H9 (cell line): ENCODE measurements at regions not wholly inside any gene's neighbourhood (a gene's known extent, or its start where the extent isn't known, plus 50 kb on each side); places are given as distances from the start of the nearest gene placed in this dataset.

Source experiments
- DNase-seq: peaks from one replicate; pipeline ENCODE4 v3.0.0-alpha.2; 2017
- H2AFZ ChIP-seq: one replicate; pipeline ENCODE4 v1.6.1; 2013; ENCODE audit warnings: mild to moderate bottlenecking, low read length, control low read depth, moderate library complexity
- H2AK5ac ChIP-seq: 2 replicates; pipeline ENCODE4 v1.6.1; 2013; ENCODE audit warnings: low read length, control low read depth, mixed read lengths; ENCODE audit not compliant: insufficient read length
- H2BK120ac ChIP-seq: one replicate; pipeline ENCODE4 v1.6.1; 2013; ENCODE audit warnings: low read depth, mild to moderate bottlenecking, low read length, control low read depth, inconsistent platforms; ENCODE audit not compliant: poor library complexity, severe bottlenecking
- H2BK12ac ChIP-seq: 2 replicates; pipeline ENCODE4 v1.6.1; 2013; ENCODE audit warnings: low read length, control low read depth, mixed read lengths, low read depth; ENCODE audit not compliant: insufficient read length
- H2BK15ac ChIP-seq: 2 replicates; pipeline ENCODE4 v1.6.1; 2013; ENCODE audit warnings: low read depth, low read length, control low read depth
- H2BK20ac ChIP-seq: one replicate; pipeline ENCODE4 v1.6.1; 2013; ENCODE audit warnings: low read depth, mild to moderate bottlenecking, low read length, control low read depth, inconsistent platforms; ENCODE audit not compliant: poor library complexity, severe bottlenecking
- H2BK5ac ChIP-seq: 2 replicates; pipeline ENCODE4 v1.6.1; 2013; ENCODE audit warnings: low read length, control low read depth, mixed read lengths; ENCODE audit not compliant: insufficient read length
- H3K14ac ChIP-seq: 2 replicates; pipeline ENCODE4 v1.6.1; 2013; ENCODE audit warnings: low read length, control low read depth; ENCODE audit not compliant: insufficient read depth
- H3K18ac ChIP-seq: 2 replicates; pipeline ENCODE4 v1.6.1; 2013; ENCODE audit warnings: low read depth, mild to moderate bottlenecking, mixed read lengths, low read length, control low read depth; ENCODE audit not compliant: insufficient read length
- H3K23ac ChIP-seq: 2 replicates; pipeline ENCODE4 v1.6.1; 2013; ENCODE audit warnings: low read length, control low read depth, mixed read lengths, low read depth; ENCODE audit not compliant: insufficient read length
- H3K23me2 ChIP-seq: 2 replicates; pipeline ENCODE4 v1.6.1; 2013; ENCODE audit warnings: low read depth, mild to moderate bottlenecking, mixed read lengths, low read length, control low read depth; ENCODE audit not compliant: insufficient read length, poor library complexity, severe bottlenecking
- H3K27ac ChIP-seq: 2 replicates; pipeline ENCODE4 v1.5.1; 2013; ENCODE audit warnings: low read length, control low read depth, mixed read lengths, low read depth; ENCODE audit not compliant: insufficient read length
- H3K27me3 ChIP-seq: 2 replicates; pipeline ENCODE4 v1.6.1; 2013; ENCODE audit warnings: low read length, control low read depth, inconsistent platforms; ENCODE audit not compliant: insufficient read depth
- H3K4ac ChIP-seq: 2 replicates; pipeline ENCODE4 v1.6.1; 2013; ENCODE audit warnings: low read depth, mild to moderate bottlenecking, control low read depth, inconsistent platforms, low read length, moderate library complexity
- H3K4me1 ChIP-seq: 2 replicates; pipeline ENCODE4 v1.6.1; 2013; ENCODE audit warnings: low read length, control low read depth, inconsistent platforms; ENCODE audit not compliant: insufficient read depth
- H3K4me2 ChIP-seq: 2 replicates; pipeline ENCODE4 v1.6.1; 2013; ENCODE audit warnings: low read length, control low read depth, mixed read lengths; ENCODE audit not compliant: insufficient read length, insufficient read depth
- H3K56ac ChIP-seq: 2 replicates; pipeline ENCODE4 v1.6.1; 2013; ENCODE audit warnings: low read depth, mild to moderate bottlenecking, mixed read lengths, low read length, control low read depth; ENCODE audit not compliant: insufficient read length
- H3K79me1 ChIP-seq: 2 replicates; pipeline ENCODE4 v1.6.1; 2013; ENCODE audit warnings: low read depth, mild to moderate bottlenecking, moderate library complexity, low read length, control low read depth, inconsistent platforms; ENCODE audit not compliant: insufficient read depth, poor library complexity, severe bottlenecking
- H3K79me2 ChIP-seq: 2 replicates; pipeline ENCODE4 v1.6.1; 2013; ENCODE audit warnings: low read length, control low read depth, inconsistent platforms; ENCODE audit not compliant: insufficient read depth
- H3K9ac ChIP-seq: 2 replicates; pipeline ENCODE4 v1.6.1; 2013; ENCODE audit warnings: low read length, control low read depth, mixed read lengths; ENCODE audit not compliant: insufficient read length; ENCODE audit errors: extremely low read depth
- H3K9me3 ChIP-seq: one replicate; pipeline ENCODE4 v1.6.1; 2013; ENCODE audit warnings: low read depth, low read length, inconsistent platforms; ENCODE audit not compliant: control insufficient read depth
- H3T11ph ChIP-seq: one replicate; pipeline ENCODE4 v1.6.1; 2013; ENCODE audit warnings: mild to moderate bottlenecking, low read length, control low read depth, inconsistent platforms
- H4K20me1 ChIP-seq: one replicate; pipeline ENCODE4 v1.6.1; 2013; ENCODE audit not compliant: control insufficient read depth, insufficient read length, insufficient read depth
- H4K5ac ChIP-seq: 2 replicates; pipeline ENCODE4 v1.6.1; 2013; ENCODE audit warnings: low read depth, mild to moderate bottlenecking, mixed read lengths, low read length, control low read depth; ENCODE audit not compliant: insufficient read length
- H4K8ac ChIP-seq: replicated peaks from 2 replicates; pipeline ENCODE4 v1.6.1; 2013; ENCODE audit warnings: low read length, control low read depth, mixed read lengths, low read depth; ENCODE audit not compliant: insufficient read length
- H4K91ac ChIP-seq: 2 replicates; pipeline ENCODE4 v1.6.1; 2013; ENCODE audit warnings: low read depth, mild to moderate bottlenecking, moderate library complexity, mixed read lengths, low read length, control low read depth; ENCODE audit not compliant: insufficient read length
- H3K27ac Mint-ChIP-seq, 3 experiments: 2 replicates in 2 of 3; 3 replicates in 1 of 3; pipeline ENCODE4 v1.8.0; 2020 to 2021; ENCODE audit warnings: mixed read lengths in 3 of 3, mild to moderate bottlenecking in 1 of 3, moderate library complexity in 1 of 3
- H3K27me3 Mint-ChIP-seq: 2 replicates; pipeline ENCODE4 v1.8.0; 2021; ENCODE audit warnings: low read depth, mild to moderate bottlenecking, moderate library complexity, mixed read lengths
- H3K36me3 Mint-ChIP-seq, 3 experiments: 2 replicates in 2 of 3; 3 replicates in 1 of 3; pipeline ENCODE4 v1.8.0; 2020 to 2021; ENCODE audit warnings: low read depth in 3 of 3, mixed read lengths in 3 of 3; ENCODE audit not compliant: insufficient read depth in 1 of 3
- H3K4me1 Mint-ChIP-seq, 2 experiments: 2 replicates each; pipeline ENCODE4 v1.8.0; 2020; ENCODE audit warnings: mixed read lengths in 2 of 2
- H3K4me3 Mint-ChIP-seq, 2 experiments: 2 replicates in 1 of 2; 3 replicates in 1 of 2; pipeline ENCODE4 v1.8.0; 2020 to 2021; ENCODE audit warnings: mild to moderate bottlenecking in 2 of 2, mixed read lengths in 2 of 2, moderate library complexity in 1 of 2
- H3K9me3 Mint-ChIP-seq, 2 experiments: 2 replicates in 1 of 2; 3 replicates in 1 of 2; pipeline ENCODE4 v1.8.0; 2020; ENCODE audit warnings: mild to moderate bottlenecking in 2 of 2, mixed read lengths in 2 of 2, moderate library complexity in 1 of 2
- CTCF ChIP-seq: fragments of 200-600 bp; sonication (generic); conservative IDR thresholded peaks from 3 replicates; pipeline ENCODE4 v1.8.0; 2021; ENCODE audit warnings: antibody characterized with exemption, mild to moderate bottlenecking
- WGBS: extraction: QIAGEN DNeasy Blood & Tissue Kit; methylation state at CpG from one replicate; pipeline ENCODE4 v1.1.7; 2013; ENCODE audit warnings: missing lambda C conversion rate, low lambda C conversion rate, mixed read lengths; ENCODE audit not compliant: insufficient read length; ENCODE audit errors: extremely low coverage; 5-methylcytosine and 5-hydroxymethylcytosine counted together

- no peak overlapping the region for H3K4me3 Mint-ChIP-seq
- H3K56ac ChIP-seq = no peak overlapping the region
- no peak overlapping the region for H2AK5ac ChIP-seq
- H2AFZ ChIP-seq = no peak overlapping the region
- no CpG with 5 or more reads among the region's 2 CpGs for WGBS
- no peak overlapping the region for H2BK5ac ChIP-seq
- H4K91ac ChIP-seq = no peak overlapping the region
- H3K79me2 ChIP-seq = no peaks in the 10 kb centered on the region
- H3K4me1 ChIP-seq = no peaks in the 10 kb centered on the region
- H3K18ac ChIP-seq = no peak overlapping the region
- no peak overlapping the region for H2BK20ac ChIP-seq
- H3K23me2 ChIP-seq = no peaks in the 10 kb centered on the region
- no peaks in the 10 kb centered on the region for H3K79me1 ChIP-seq
- H4K8ac ChIP-seq = no peak overlapping the region
- H2BK15ac ChIP-seq = no peak overlapping the region
- H3K27me3 Mint-ChIP-seq = no peaks in the 10 kb centered on the region; the same call in 1 of the 2 replicates
- no peak overlapping the region for H3K23ac ChIP-seq
- DNase-seq = no peak
- no peak overlapping the region for H3T11ph ChIP-seq
- H2BK120ac ChIP-seq = no peak overlapping the region
- no peak overlapping the region for H3K27ac ChIP-seq
- no peak overlapping the region for H3K27ac Mint-ChIP-seq
- no peak overlapping the region for H3K14ac ChIP-seq
- H3K4ac ChIP-seq = no peak overlapping the region
- no peaks in the 10 kb centered on the region for H4K20me1 ChIP-seq
- H3K9me3 Mint-ChIP-seq = no peaks in the 10 kb centered on the region; a peak in 2 of 5 replicates
- no peak overlapping the region for H3K4me2 ChIP-seq
- no peak overlapping the region for H4K5ac ChIP-seq
- H3K9me3 ChIP-seq = no peaks in the 10 kb centered on the region
- H3K9ac ChIP-seq = no peak overlapping the region
- no peaks in the 10 kb centered on the region; a peak in 1 of 7 replicates for H3K36me3 Mint-ChIP-seq
- no peaks in the 10 kb centered on the region for H3K4me1 Mint-ChIP-seq
- H3K27me3 ChIP-seq = no peaks in the 10 kb centered on the region
- no peak overlapping the region for H2BK12ac ChIP-seq
- TF ChIP-seq CTCF = no peak
Observed at GRCh38 chr2:114039677-114040076, 149.8 kb downstream of the ACTR3 start.
